GM21526 (cell line): ENCODE measurements at regions not wholly inside any gene's neighbourhood (a gene's known extent, or its start where the extent isn't known, plus 50 kb on each side); places are given as distances from the start of the nearest gene placed in this dataset.

ENCODE experiments used
- ATAC-seq: cut with Tn5 transposase; IDR thresholded peaks from one replicate; pipeline ENCODE4 v1.9.1; 2021; ENCODE audit warnings: moderate library complexity; ENCODE audit not compliant: unreplicated experiment, low FRiP score

DNA sequence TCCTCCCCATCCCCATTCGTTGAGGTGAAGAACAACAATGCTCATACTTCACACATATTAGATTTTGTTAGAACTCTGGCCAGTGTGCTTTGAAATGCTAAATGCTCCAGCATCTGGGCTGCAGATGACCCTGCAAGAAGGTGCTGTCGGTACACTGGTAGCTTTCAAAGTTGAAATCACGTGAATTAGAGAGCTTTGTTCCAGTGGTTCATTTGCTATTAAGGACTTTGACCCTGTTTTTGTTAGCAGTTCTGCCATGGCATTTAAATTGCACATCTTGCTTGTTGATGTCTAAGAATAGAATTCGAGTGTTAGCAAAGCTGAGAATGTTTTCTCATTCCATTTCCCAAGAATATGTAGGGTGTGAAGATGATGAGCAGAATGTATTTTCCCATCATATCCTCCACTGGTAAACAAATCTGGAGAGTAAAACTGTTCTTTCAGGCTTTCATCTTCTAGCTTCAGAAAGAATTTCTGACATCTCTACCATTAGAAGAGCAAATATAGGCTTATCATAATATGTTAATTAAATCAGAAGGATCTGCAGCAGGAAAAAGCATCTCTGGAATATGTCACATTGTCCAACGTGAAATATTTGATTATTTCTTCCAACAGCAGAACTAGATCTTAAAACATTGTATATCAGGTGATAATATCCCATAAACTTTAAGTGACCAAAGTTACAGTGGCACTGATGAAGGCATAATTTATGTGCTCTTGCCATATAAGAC, 98.8 kb upstream of the PDE3A start:
- ATAC-seq, result no peak

DNA sequence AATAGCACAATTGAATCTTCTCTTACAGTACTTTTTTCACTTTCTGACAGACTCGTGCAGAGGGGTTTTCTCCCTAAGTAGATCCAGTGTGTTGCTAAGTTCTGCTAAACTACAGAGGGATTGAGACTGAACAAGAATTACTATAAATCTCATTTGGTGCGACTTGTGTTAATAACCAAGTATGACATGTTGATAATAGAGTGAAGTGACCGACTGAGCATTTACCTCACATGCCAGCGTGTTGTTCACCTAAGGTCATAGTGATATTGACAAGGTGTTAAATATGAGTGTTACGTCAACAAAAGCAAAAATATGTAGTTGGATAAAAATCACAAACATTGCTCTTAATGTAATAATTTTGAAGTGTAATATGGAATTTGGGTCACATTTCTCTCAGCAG, 97.8 kb upstream of the PDE3A start:
- no peak for ATAC-seq

DNA sequence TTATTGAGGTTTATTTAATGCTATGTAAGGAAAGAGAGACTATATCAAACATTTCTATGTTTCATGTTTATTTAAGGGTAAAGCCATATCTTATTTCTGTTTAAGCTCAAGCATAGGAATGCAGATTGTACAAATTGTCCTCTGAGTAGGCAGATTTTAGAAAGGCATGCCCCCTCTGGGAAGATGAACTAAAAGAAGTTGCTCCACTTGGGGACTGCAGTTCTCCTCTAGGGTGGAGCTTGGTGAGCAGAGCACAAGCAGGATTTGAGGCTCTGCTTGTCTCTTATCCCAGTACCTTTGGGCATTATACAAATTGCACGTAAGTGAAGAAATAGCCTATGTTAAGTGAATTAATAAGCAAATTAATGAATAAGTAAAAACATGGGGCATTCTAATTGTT, 96.2 kb upstream of the PDE3A start:
- ATAC-seq, result no peak

DNA sequence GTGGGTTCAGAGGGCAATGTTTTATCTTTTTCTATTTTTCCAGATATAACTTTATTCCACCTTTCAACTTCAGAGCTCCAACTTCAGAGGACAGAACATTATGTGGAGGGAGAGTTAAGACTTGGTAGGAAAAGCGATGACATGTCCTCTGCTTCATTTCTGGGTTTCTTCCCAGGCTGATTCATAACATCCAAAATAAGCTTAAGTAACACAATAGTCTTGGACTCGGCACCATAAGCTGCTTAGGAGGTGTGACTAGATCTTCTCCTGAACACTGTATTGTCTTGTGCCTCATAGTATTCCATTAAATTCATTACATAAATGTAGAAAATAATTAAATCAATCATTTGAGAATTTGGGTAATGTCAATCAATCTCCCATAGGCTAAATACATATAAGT, 95.5 kb upstream of the PDE3A start:
- no peak for ATAC-seq

DNA sequence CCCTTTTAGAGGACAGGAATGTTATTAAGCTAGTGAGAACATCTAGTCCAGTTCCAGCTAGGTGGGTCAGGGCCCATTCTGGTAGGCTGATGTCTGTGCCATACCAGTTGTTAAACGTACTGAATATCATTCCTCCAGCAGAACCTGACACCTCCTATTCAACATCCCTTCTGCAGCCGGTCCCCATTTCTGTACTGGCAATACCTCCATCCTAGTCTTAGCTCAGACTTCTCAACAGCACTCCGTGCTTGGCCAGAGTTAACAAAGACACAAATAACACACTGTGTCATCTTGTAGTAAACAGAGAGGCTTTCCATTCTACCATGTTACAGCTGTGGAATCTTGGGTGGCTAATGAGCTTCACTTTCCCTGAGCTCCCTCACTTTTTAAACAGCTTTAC, 94.3 kb upstream of the PDE3A start:
- no peak for ATAC-seq

DNA sequence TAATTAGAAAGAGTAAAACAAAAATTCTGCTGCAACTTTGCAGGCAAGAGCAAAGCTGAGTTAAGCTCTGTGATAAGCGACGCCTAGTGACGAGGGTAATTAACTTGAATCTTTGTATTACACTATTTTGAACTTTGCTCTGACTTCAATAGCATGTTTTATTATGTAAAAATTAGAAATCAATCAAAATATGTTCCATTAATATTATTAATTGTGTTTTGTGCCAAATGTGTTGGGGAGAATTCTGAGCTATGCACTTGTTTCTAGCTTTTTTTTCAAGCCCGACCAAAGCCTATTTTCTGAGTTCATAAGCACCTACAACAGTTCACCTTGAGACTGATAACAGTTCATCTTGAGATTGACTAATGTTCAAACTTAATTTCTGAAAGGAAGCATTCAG, 90.1 kb upstream of the PDE3A start:
- ATAC-seq, result no peak

DNA sequence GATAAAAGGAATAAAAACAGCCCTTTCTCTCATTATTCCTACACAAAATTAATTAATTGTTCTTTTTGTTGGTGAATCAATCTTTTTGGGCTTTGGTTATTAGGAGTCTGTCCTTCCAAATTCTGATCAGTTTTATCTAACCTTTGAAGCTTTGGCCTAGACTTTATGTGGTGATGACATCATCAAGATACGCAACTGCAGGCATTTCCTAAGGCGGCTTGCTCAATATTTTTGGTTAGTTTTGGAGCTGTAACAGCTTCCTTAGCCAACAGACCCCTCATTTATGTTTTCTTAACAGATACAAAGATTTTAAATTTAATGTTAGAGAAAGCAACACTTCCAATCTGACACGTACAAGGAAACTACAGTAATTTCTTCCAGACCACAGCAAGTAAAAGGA, 87.8 kb upstream of the PDE3A start:
- no peak for ATAC-seq

DNA sequence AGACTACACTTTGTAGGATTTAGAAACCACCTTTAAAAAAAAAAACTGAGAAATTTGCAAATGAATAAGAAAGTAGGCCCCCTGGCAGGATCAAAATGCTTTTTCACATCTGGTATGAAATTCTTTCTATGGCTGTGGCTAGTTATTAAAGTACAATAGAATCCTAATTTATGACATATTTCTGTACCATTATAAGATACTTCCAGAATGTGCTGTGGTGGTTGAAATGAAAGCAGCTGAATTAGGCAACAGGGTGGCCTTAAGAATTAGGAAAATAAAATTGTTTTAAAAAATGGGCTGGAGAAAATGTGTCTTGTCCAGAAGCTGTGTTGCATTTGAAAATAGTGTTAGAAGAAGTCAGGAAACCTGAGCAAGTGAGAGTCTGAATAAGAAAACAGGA, 85.9 kb upstream of the PDE3A start:
- ATAC-seq, result no peak

DNA sequence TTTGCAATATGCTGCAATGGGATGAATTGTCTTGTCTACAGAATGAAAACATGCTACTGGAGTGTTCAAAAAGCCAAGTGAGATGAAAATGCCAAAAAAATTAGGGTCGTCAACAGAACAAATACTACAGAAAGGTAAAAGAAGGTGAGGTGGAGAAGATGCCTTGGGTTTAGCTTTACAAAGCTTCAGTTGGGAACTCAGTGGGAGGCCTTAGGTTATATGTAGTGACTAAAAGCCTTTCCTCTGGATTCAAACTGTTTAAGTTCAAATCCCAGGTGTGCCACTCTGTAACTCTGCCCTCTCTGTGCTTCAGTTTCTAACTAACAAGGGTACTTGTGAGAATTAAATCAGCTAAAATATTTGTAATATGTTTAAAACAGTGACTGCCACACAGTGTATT, 84.9 kb upstream of the PDE3A start:
- ATAC-seq, result no peak

DNA sequence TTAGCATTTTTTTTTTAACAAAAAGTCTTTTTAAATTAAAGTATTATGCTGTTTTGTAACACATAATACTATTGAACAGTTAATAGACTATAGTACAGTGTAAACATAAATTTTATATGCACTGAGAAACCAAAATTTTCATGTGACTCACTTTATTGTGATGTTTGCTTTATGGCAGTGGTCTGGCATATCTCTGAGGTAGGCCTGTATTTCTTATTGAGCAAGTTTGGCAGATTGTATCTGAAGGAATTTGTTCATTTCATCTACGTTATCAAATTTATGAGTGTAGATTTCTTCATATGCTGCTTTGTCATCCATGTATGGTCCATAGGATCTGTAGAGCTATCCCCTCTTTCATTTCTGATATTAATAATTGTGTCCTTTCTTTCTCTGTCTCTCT, 78.8 kb upstream of the PDE3A start:
- ATAC-seq, result no peak

DNA sequence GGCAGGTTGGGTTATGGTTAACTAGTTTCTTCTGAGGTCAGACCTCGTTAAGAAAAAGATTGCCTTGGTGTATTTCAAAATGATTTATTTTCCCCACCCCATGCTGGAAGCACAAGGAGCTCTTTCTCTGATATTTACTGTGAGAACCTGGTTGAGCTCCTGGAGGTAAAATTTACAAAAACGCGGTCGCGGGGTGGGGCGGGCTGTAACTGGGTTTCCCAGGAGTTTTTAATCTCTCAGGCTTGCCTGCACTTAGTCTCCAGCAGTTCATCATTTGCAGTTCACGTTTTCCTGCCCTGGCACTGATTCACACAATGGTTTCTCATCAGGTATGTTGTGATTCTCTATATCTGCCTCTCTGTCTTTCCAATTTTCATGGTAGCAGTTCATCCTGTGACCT, 67.9 kb upstream of the PDE3A start:
- no peak for ATAC-seq

DNA sequence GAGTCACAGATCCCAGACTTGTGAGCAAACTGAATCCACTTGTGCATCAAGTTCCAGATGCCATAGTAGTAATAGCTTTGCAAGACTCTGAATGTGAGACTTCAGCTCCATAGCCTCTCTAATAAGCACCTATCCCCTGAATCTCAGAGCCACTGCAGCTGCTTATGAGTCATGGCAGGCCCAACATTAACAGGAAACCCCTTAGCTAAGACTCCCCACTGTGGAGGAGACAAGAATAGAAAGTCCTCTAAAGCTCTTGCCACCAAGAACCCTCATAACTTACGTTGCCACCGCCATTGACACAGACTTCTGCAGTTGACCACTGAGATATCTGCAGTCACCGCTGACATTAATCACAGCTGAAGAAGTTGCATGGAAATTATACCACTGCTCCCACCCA, 62.9 kb upstream of the PDE3A start:
- ATAC-seq, result no peak

DNA sequence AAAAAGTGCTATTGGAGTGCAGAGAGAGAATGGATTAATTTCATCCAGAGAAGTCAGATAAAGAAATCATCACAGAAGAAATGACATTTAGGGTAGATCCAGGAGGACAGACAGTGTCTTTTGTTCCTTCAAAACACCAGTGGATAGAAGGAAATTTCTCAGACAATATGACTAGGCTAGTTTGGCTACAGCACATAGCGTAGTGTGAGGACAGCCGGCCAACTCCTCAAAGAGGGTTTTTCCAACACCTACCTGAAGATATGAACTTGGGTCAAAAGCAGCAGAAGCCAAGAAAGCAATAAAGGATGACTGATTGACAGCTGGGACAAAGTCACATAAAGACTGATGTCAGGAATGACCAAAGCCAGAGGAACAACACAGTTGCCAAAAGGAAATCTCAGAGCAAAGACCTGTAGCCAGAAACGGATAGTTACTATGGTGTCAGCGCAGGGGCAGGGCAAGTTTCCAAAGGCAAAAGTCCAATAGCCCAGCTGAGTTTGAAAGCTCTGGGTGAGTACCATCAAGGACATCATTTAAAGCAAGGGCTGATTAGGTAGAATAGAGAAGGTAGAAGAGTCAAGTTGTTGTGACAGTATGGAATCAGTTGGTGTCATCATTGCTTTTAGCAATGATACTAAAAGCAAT, 58.7 kb upstream of the PDE3A start:
- no peak for ATAC-seq

DNA sequence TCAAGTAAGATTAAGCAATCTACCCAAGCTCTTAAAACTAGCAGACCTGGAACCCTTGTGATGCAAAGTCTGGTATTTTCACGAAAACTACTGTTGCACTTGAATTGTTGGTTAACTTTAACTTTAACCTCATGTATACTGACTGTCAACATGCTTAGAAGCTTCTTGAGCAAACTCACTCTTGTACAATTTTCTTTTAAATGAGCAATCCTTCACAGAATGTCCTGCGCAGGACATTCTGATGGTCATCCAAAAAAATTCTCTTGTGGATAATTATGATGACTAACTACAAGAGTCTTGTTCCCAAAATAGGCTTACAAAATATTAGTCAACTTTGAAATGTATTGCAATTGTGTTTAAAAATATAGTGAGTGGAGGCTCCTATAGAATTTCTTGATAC, 54.0 kb upstream of the PDE3A start:
- no peak for ATAC-seq

DNA sequence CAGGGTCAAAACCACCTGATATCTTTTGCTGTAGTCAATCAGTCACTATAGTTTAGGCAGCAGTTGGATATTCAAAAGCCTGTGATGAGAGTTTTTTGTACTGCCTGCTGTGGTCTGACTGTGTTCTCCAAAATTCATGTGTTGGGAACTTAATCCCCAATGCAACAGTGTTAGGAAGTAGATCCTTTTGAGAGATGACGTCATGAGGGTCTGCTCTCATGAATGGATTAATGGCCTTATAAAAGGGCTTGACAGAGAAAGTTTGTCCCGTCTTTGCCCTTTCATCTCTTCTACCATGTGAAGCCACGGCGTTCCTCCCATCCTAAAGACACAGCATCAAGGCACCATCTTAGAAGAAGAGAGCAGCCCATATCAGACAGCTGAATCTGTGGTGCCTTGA, 50.8 kb upstream of the PDE3A start:
- ATAC-seq, result no peak
